ENCODE measurements at regions not wholly inside any gene's neighbourhood (a gene's known extent, or its start where the extent isn't known, plus 50 kb on each side); places are given as distances from the start of the nearest gene placed in this dataset.

DNA sequence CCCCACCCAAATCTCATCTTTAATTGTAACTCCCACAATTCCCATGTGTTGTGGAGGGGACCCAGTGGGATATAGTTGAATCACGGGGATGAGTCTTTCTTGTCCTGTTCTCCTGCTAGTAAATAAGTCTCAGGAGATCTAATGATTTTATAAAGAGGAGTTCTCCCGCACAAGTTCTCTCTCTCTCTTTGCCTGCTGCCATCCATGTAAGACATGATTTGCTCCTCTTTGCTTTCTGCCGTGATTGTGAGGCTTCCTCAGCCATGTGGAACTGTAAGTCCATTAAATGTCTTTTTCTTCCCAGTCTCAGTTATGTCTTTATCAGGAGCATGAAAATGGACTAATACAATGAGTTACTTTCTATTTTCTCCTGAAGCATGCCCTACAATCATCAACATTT, 1158.5 kb downstream of the CDH18 start:
- TF ChIP-seq CTCF (IDR thresholded peaks at IDR 0.05): no peak
- TF ChIP-seq POLR2AphosphoS5 (IDR thresholded peaks at IDR 0.05): no peak
- no peak for TF ChIP-seq POLR2A (IDR thresholded peaks at IDR 0.05)
